Stimulated activated memory B cell treated with anti-CD40 and anti-IgM and Interleukin-4, amounts not matched to agents 10 μg/mL and 1 μg/mL and 100 μg/mL, for 72 hours (primary cell): ENCODE measurements at regions not wholly inside any gene's neighbourhood (a gene's known extent, or its start where the extent isn't known, plus 50 kb on each side); places are given as distances from the start of the nearest gene placed in this dataset.

Experiments
- ATAC-seq: fragments of 150-1000 bp; cut with Tn5 transposase; 2 replicates; pipeline ENCODE4 v1.10.0; 2021
- H3K27ac Mint-ChIP-seq: one replicate; pipeline ENCODE4 v1.8.0; 2022; ENCODE audit warnings: mild to moderate bottlenecking, mixed read lengths
- H3K27me3 Mint-ChIP-seq: one replicate; pipeline ENCODE4 v1.8.0; 2022; ENCODE audit warnings: mixed read lengths
- H3K36me3 Mint-ChIP-seq: one replicate; pipeline ENCODE4 v1.8.0; 2022; ENCODE audit warnings: mixed read lengths
- H3K4me1 Mint-ChIP-seq: one replicate; pipeline ENCODE4 v1.8.0; 2022; ENCODE audit warnings: mixed read lengths
- H3K4me3 Mint-ChIP-seq: one replicate; pipeline ENCODE4 v1.8.0; 2022; ENCODE audit warnings: mild to moderate bottlenecking, moderate library complexity, mixed read lengths
- H3K9me3 Mint-ChIP-seq: one replicate; pipeline ENCODE4 v1.8.0; 2022; ENCODE audit warnings: mixed read lengths

- peaks cover 13% of the 10 kb centered on the region for H3K9me3 Mint-ChIP-seq
- no peak overlapping the region for H3K4me3 Mint-ChIP-seq
- no peaks in the 10 kb centered on the region for H3K36me3 Mint-ChIP-seq
- no peak for ATAC-seq
- no peak overlapping the region for H3K27ac Mint-ChIP-seq
- peaks cover 9% of the 10 kb centered on the region for H3K27me3 Mint-ChIP-seq
- H3K4me1 Mint-ChIP-seq, result no peaks in the 10 kb centered on the region
These were observed 1149.2 kb downstream of the BRD1 start for GRCh38 chr22:48678171-48679135.

GRCh38 chr22:48677621-48678020 lies 1150.1 kb downstream of the BRD1 start:
- Mint-ChIP-seq H3K4me3 (no peak overlapping the region), H3K4me1 (no peaks in the 10 kb centered on the region), H3K9me3 (peaks cover 11% of the 10 kb centered on the region), H3K27me3 (peaks cover 9% of the 10 kb centered on the region), H3K36me3 (no peaks in the 10 kb centered on the region), H3K27ac (no peak overlapping the region)
- no peak for ATAC-seq

- ATAC-seq, result no peak
- H3K27me3 Mint-ChIP-seq, result peaks cover 9% of the 10 kb centered on the region
- peaks cover 15% of the 10 kb centered on the region for H3K9me3 Mint-ChIP-seq
- no peak overlapping the region for H3K4me3 Mint-ChIP-seq
- no peaks in the 10 kb centered on the region for H3K4me1 Mint-ChIP-seq
- no peaks in the 10 kb centered on the region for H3K36me3 Mint-ChIP-seq
- H3K27ac Mint-ChIP-seq, result no peak overlapping the region
These were observed 1150.5 kb downstream of the BRD1 start for GRCh38 chr22:48677168-48677520.

- H3K4me3 Mint-ChIP-seq, result no peak overlapping the region
- H3K27ac Mint-ChIP-seq, result no peak overlapping the region
- H3K9me3 Mint-ChIP-seq, result peaks cover 15% of the 10 kb centered on the region
- H3K4me1 Mint-ChIP-seq, result no peaks in the 10 kb centered on the region
- no peaks in the 10 kb centered on the region for H3K36me3 Mint-ChIP-seq
- peaks cover 9% of the 10 kb centered on the region for H3K27me3 Mint-ChIP-seq
- no peak for ATAC-seq
These were observed 1151.2 kb downstream of the BRD1 start for GRCh38 chr22:48676266-48677167.

- Mint-ChIP-seq H3K4me1 (no peaks in the 10 kb centered on the region), H3K27me3 (peaks cover 9% of the 10 kb centered on the region), H3K36me3 (no peaks in the 10 kb centered on the region), H3K9me3 (peaks cover 15% of the 10 kb centered on the region), H3K27ac (no peak overlapping the region), H3K4me3 (no peak overlapping the region)
- ATAC-seq, result no peak
These were observed 1151.9 kb downstream of the BRD1 start for GRCh38 chr22:48675830-48676145.

GRCh38 chr22:48675141-48675829 lies 1152.4 kb downstream of the BRD1 start:
- H3K36me3 Mint-ChIP-seq, result no peaks in the 10 kb centered on the region
- no peak overlapping the region for H3K27ac Mint-ChIP-seq
- peaks cover 15% of the 10 kb centered on the region for H3K9me3 Mint-ChIP-seq
- no peak overlapping the region for H3K4me3 Mint-ChIP-seq
- no peaks in the 10 kb centered on the region for H3K4me1 Mint-ChIP-seq
- ATAC-seq, result no peak
- peaks cover 9% of the 10 kb centered on the region for H3K27me3 Mint-ChIP-seq

- Mint-ChIP-seq H3K4me1 (no peaks in the 10 kb centered on the region), H3K36me3 (no peaks in the 10 kb centered on the region), H3K27ac (no peak overlapping the region), H3K9me3 (peaks cover 12% of the 10 kb centered on the region), H3K27me3 (peaks cover 9% of the 10 kb centered on the region), H3K4me3 (no peak overlapping the region)
- ATAC-seq, result no peak
These were observed 1153.7 kb downstream of the BRD1 start for GRCh38 chr22:48673806-48674500.

GRCh38 chr22:48672387-48672786 lies 1155.3 kb downstream of the BRD1 start:
- Mint-ChIP-seq H3K4me3 (no peak overlapping the region), H3K27ac (no peak overlapping the region), H3K36me3 (no peaks in the 10 kb centered on the region), H3K4me1 (no peaks in the 10 kb centered on the region), H3K9me3 (peaks cover 12% of the 10 kb centered on the region), H3K27me3 (no peaks in the 10 kb centered on the region)
- no peak for ATAC-seq

GRCh38 chr22:48670731-48671130 lies 1156.9 kb downstream of the BRD1 start:
- Mint-ChIP-seq H3K27ac (no peak overlapping the region), H3K36me3 (no peaks in the 10 kb centered on the region), H3K4me1 (no peaks in the 10 kb centered on the region), H3K4me3 (no peak overlapping the region), H3K9me3 (peaks cover 12% of the 10 kb centered on the region), H3K27me3 (no peaks in the 10 kb centered on the region)
- no peak for ATAC-seq

- H3K9me3 Mint-ChIP-seq, result peaks cover 12% of the 10 kb centered on the region
- H3K27ac Mint-ChIP-seq, result no peak overlapping the region
- H3K27me3 Mint-ChIP-seq, result no peaks in the 10 kb centered on the region
- no peak for ATAC-seq
- H3K4me1 Mint-ChIP-seq, result no peaks in the 10 kb centered on the region
- no peaks in the 10 kb centered on the region for H3K36me3 Mint-ChIP-seq
- no peak overlapping the region for H3K4me3 Mint-ChIP-seq
These were observed 1157.5 kb downstream of the BRD1 start for GRCh38 chr22:48669986-48670716.

GRCh38 chr22:48669226-48669625 lies 1158.4 kb downstream of the BRD1 start:
- Mint-ChIP-seq H3K4me1 (no peaks in the 10 kb centered on the region), H3K4me3 (no peak overlapping the region), H3K9me3 (peaks cover 14% of the 10 kb centered on the region), H3K27ac (no peak overlapping the region), H3K27me3 (no peaks in the 10 kb centered on the region), H3K36me3 (peaks cover 5% of the 10 kb centered on the region)
- ATAC-seq, result no peak

GRCh38 chr22:48667289-48667688 lies 1160.4 kb downstream of the BRD1 start:
- peaks cover 15% of the 10 kb centered on the region for H3K9me3 Mint-ChIP-seq
- no peaks in the 10 kb centered on the region for H3K27me3 Mint-ChIP-seq
- peaks cover 5% of the 10 kb centered on the region for H3K36me3 Mint-ChIP-seq
- H3K4me1 Mint-ChIP-seq, result no peaks in the 10 kb centered on the region
- H3K4me3 Mint-ChIP-seq, result no peak overlapping the region
- ATAC-seq, result no peak
- H3K27ac Mint-ChIP-seq, result no peak overlapping the region

GRCh38 chr22:48666620-48667019 lies 1161.1 kb downstream of the BRD1 start:
- Mint-ChIP-seq H3K27me3 (no peaks in the 10 kb centered on the region), H3K36me3 (peaks cover 5% of the 10 kb centered on the region), H3K4me3 (no peak overlapping the region), H3K4me1 (no peaks in the 10 kb centered on the region), H3K27ac (no peak overlapping the region), H3K9me3 (peaks cover 16% of the 10 kb centered on the region)
- ATAC-seq, result no peak

GRCh38 chr22:48665311-48665995 lies 1162.2 kb downstream of the BRD1 start:
- no peaks in the 10 kb centered on the region for H3K27me3 Mint-ChIP-seq

More at GRCh38 chr22:48665311-48665995, 1162.2 kb downstream of the BRD1 start:
- Mint-ChIP-seq H3K4me1 (no peaks in the 10 kb centered on the region), H3K36me3 (peaks cover 5% of the 10 kb centered on the region), H3K4me3 (no peak overlapping the region), H3K27ac (no peak overlapping the region), H3K9me3 (peaks cover 16% of the 10 kb centered on the region)
- ATAC-seq, result no peak
